Esophagus squamous epithelium (tissue), 4 donors: ENCODE measurements at regions not wholly inside any gene's neighbourhood (a gene's known extent, or its start where the extent isn't known, plus 50 kb on each side); places are given as distances from the start of the nearest gene placed in this dataset.

ENCODE experiments used
- CTCF ChIP-seq, 6 experiments: fragments of 450-650 bp in 4 of 6; fragments of 200-600 bp in 2 of 6; sonication (generic) in 2 of 6; IDR thresholded peaks; one replicate each; pipeline ENCODE4 v1.5.1; 2016 to 2019; ENCODE audit warnings: antibody characterized with exemption in 6 of 6, mild to moderate bottlenecking in 4 of 6, moderate library complexity in 4 of 6
- POLR2A ChIP-seq, 4 donors: fragments of 450-650 bp; IDR thresholded peaks; one replicate each; pipeline ENCODE4 v1.6.1; 2017; ENCODE audit warnings: antibody characterized with exemption in 4 of 4, mild to moderate bottlenecking in 4 of 4, moderate library complexity in 3 of 4

- TF ChIP-seq CTCF (IDR thresholded peaks at IDR 0.05) (no peak), POLR2A (IDR thresholded peaks at IDR 0.05) (no peak)
These were observed 447.5 kb upstream of the PITX2 start for GRCh38 chr4:111070390-111070789.
